ENCODE measurements at regions not wholly inside any gene's neighbourhood (a gene's known extent, or its start where the extent isn't known, plus 50 kb on each side); places are given as distances from the start of the nearest gene placed in this dataset.

DNA sequence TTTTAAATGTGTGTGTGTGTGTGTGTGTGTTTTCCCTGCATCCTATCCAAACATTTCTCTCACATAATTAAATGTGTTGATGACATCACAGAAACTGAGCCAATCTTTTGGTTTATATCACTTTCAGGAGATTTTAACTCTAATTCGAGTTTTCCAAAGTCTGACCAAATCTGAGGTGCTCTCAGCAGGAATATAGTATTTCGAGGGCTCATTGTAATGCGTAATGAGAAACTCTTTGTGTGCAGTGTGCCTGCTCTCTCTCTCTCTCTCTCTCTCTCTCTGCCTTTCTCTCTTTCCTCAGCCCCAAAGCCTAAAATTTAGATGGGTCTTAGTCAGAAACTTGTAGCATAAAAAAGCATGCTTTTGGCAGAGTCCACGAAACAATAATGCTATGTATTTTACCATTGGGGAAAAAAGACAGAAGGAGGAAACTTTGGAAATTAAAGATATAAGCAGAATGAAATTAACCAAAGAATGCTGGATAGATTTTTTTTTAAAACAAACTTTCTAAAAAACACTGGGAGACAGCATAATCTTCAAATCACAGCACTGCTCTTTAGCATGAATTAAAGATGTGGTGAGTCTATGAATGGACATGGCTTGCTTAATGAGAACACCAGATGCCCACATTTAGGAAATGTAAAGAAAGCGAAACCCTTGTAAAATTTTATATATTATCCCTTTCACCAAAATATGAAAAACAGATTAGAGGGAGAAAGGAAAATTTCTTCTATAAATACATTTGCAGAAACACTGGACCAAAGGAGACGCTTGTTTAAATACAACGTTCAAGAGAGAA is 206.8 kb upstream of the HABP2 start:
- DNase-seq (ENCODE audit: low spot score): no peak
- TF ChIP-seq CTCF (IDR thresholded peaks at IDR 0.05; ENCODE audit: extremely low read depth, insufficient read depth, missing control alignments): no peak
- in situ Hi-C loops (cut with MboI; ENCODE audit: low pct_unique_long_range_greater_than_20kb, low sequenced_read_pairs, unreplicated experiment): no loop called here

- no peak for TF ChIP-seq CTCF (IDR thresholded peaks at IDR 0.05; ENCODE audit: extremely low read depth, insufficient read depth, missing control alignments)
- in situ Hi-C loops (cut with MboI; ENCODE audit: low pct_unique_long_range_greater_than_20kb, low sequenced_read_pairs, unreplicated experiment): no loop called here
Measured at GRCh38 chr10:113347508-113347907, 205.3 kb upstream of the HABP2 start.

GRCh38 chr10:113348694-113349093 is 204.2 kb upstream of the HABP2 start:
- DNase-seq (ENCODE audit: low spot score): no peak
- in situ Hi-C loops (cut with MboI; ENCODE audit: low pct_unique_long_range_greater_than_20kb, low sequenced_read_pairs, unreplicated experiment): no loop called here
- TF ChIP-seq CTCF (IDR thresholded peaks at IDR 0.05; ENCODE audit: extremely low read depth, insufficient read depth, missing control alignments): no peak

More at GRCh38 chr10:113347508-113347907, 205.3 kb upstream of the HABP2 start:
- DNase-seq (ENCODE audit: low spot score): no peak

DNA sequence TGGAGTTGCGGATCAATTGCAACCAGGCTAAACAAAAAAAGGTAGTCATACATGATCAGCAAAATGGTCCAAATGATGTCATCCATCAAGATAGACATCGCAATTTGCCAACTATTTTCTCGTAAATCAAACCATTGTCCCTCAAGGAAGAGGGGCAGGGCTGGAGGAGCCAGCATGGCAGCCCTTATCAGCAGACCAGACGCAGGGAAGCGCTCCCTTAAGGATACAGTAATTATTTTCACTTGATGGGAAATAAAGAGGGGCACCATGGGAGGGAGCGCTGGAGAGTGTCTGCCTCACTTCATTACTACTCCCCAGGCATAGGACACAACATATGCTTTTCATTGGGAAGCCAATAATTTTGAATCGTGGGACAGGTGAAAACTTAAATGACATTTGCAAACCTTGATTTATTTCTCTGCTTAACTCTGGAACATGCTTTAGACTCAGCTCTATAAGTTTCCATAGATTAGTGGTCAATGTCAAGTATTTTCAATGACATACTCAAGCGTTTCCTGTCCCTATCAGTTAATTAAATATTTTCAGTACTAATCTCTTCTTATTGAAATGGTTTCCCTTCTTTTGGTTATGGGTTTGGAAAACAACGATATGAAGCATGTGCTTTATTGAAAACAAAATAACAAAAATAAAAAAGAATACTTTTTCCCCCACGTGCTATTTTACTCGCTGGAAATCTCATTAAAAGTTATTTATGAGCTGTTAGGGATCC is 202.4 kb upstream of the HABP2 start:
- TF ChIP-seq CTCF (IDR thresholded peaks at IDR 0.05; ENCODE audit: extremely low read depth, insufficient read depth, missing control alignments): no peak
- in situ Hi-C loops (cut with MboI; ENCODE audit: low pct_unique_long_range_greater_than_20kb, low sequenced_read_pairs, unreplicated experiment): no loop called here
- no peak for DNase-seq (ENCODE audit: low spot score)

DNA sequence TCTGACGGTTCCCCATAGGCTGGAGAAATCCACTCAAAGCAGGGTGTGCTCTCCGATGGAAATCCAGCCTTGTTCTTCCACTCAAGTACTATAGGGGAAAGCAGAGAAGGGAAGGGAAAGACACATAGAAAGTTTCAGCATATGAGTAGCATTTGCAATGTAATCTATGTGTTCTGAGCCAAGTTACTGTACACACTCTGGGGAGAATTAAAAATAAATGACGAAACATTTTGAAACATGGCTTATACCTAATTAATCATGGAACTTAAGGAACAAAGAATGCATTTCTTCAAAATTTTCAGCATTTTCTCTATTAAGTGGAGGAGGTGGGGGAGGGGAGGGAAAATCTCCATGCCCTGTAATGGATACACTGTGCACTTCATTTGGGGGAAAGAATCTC is 198.1 kb upstream of the HABP2 start:
- no peak for DNase-seq (ENCODE audit: low spot score)
- TF ChIP-seq CTCF (IDR thresholded peaks at IDR 0.05; ENCODE audit: extremely low read depth, insufficient read depth, missing control alignments): no peak
- in situ Hi-C loops (cut with MboI; ENCODE audit: low pct_unique_long_range_greater_than_20kb, low sequenced_read_pairs, unreplicated experiment): no loop called here

DNA sequence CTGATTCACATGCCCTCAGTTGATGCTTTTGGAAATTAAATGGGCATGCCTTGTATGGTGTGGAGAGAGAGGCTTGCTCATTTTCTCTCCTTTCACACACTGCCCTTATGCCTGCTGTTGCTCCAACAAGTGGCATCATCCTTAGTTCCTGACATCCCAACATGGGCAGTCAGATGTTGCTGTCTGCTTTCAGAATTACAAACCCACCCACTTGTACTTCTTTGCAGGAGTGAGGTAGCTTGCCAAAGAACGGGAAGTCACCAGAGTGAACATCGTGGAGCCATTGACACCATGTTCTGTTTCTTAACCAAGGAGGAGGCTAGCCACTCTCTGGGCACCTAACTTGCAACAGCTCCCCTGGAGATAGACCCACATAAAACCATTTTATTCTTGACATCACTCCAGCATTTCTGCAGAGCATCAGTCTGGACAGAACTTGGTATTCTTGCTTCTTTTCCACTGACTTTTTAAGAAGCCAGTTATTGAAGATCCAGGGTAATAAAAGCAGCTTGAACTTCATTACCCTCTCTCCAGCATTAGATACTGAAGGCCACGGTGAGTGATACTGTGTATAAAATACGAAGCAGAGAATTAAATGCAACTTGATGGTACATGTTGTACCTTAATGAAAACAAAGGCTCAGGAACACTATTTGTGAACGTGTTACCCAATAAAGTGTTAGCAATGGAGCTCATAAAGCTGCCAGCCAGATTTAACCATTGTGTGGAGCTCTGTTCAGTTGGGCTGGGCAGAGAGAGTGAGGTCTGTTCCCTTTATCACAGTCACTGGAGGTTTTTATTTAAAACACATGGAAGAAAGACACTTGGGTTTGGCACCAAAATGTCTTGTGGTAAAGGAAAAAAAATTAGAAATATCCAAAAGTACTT is 195.8 kb upstream of the HABP2 start:
- in situ Hi-C loops (cut with MboI; ENCODE audit: low pct_unique_long_range_greater_than_20kb, low sequenced_read_pairs, unreplicated experiment): no loop called here
- TF ChIP-seq CTCF (IDR thresholded peaks at IDR 0.05; ENCODE audit: extremely low read depth, insufficient read depth, missing control alignments): no peak
- DNase-seq (ENCODE audit: low spot score): no peak
